ENCODE measurements at regions not wholly inside any gene's neighbourhood (a gene's known extent, or its start where the extent isn't known, plus 50 kb on each side); places are given as distances from the start of the nearest gene placed in this dataset.
"Not testable (repeated sequence)": the region's sequence is repeated elsewhere in the genome, so short reads cannot be mapped to it uniquely, and the experiment has no call there.

DNA sequence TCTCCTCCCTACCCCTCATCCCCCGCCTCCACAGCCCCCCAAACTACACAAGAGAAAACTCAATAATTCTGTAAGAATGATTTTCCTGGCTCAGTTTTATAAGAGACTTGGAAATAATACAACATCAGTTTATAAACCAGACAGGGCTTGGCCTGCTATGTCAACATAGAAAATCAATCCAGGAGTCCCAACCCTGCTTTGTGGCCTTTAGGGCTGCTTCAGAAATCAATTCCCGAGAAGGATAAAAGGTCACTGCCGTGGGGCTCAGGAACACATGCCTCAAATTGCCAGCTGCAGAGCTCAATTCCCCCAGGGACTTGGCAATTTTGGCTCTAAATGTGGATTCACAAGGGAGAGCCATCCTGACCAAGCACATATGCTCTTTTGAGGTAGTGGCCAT, 520.8 kb downstream of the TTLL7 start:
- dilution Hi-C loops (cut with HindIII; ENCODE audit: low sequenced_read_pairs, unreplicated experiment); H3K9me3 ChIP-seq (ENCODE audit: control insufficient read depth, insufficient read depth, low read length): not testable (repeated sequence)

DNA sequence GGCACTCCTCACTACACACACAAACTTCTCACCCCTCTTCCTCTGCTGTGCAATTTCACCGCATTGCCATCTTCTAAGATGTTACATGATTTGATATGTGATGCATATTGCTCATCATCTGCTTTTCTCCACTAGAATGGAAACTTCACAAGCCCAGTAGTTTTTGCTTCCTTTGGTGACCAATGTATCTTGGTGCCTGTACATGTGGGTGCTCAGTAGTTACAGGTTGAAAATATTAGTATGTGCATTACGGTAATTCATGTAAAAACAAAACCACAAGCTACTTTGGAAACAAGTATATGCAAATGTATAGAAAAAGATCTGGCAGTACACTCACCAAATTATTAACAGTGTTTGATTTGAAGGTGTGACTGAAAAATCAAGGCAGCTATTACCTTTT, 522.4 kb downstream of the TTLL7 start:
- H3K9ac ChIP-seq (ENCODE audit: low read depth, low read length); H3K14ac ChIP-seq (replicated peaks; ENCODE audit: low read depth, low read length); CTCF ChIA-PET; H4K91ac ChIP-seq (ENCODE audit: insufficient read depth, low read depth, low read length); H3K4me3 ChIP-seq (ENCODE audit: insufficient read depth, low read depth, low read length); POLR2A ChIA-PET (ENCODE audit: unreplicated experiment); H3K36me3 ChIP-seq (ENCODE audit: control insufficient read depth, insufficient read depth, low read length); H3K18ac ChIP-seq (ENCODE audit: low read depth, low read length); dilution Hi-C loops (cut with HindIII; ENCODE audit: low sequenced_read_pairs, unreplicated experiment); H3K27ac ChIP-seq (ENCODE audit: insufficient read depth, low read length); H2BK20ac ChIP-seq (ENCODE audit: low read depth, low read length); in situ Hi-C loops (cut with MboI; ENCODE audit: low sequenced_read_pairs); H3K4me1 ChIP-seq (ENCODE audit: control insufficient read depth, insufficient read depth, low read length); ATAC-seq (ENCODE audit: low read depth); H2AK5ac ChIP-seq (ENCODE audit: low read depth, low read length); H3K56ac ChIP-seq (ENCODE audit: extremely low read depth, insufficient read depth, low read length); H2BK120ac ChIP-seq (ENCODE audit: low read depth, low read length); H3K27me3 ChIP-seq (ENCODE audit: control insufficient read depth, insufficient read depth, low read length); H4K8ac ChIP-seq (ENCODE audit: low read depth in 2 of 2, low read length in 2 of 2); BruUV-seq (replicated peaks); H2AFZ ChIP-seq (replicated peaks; ENCODE audit: low read length, poor library complexity); H3K9me3 ChIP-seq (ENCODE audit: control insufficient read depth, insufficient read depth, low read length); H2BK5ac ChIP-seq (ENCODE audit: low read depth, low read length, poor library complexity, severe bottlenecking); H4K20me1 ChIP-seq (ENCODE audit: insufficient read depth, low read length); intact Hi-C loops (cut with micrococcal nuclease); H4K5ac ChIP-seq (ENCODE audit: low read depth, low read length); DNase-seq; H2BK15ac ChIP-seq (ENCODE audit: low read depth, low read length); H3K4me2 ChIP-seq (ENCODE audit: low read depth, low read length); H2AK9ac ChIP-seq (replicated peaks; ENCODE audit: low read depth, low read length, poor library complexity); H3K4ac ChIP-seq (ENCODE audit: low read depth, low read length); H3K9me1 ChIP-seq (ENCODE audit: insufficient read depth, low read length); H3K23ac ChIP-seq (ENCODE audit: low read depth, low read length); H3K79me1 ChIP-seq (ENCODE audit: low read depth in 1 of 2, low read length in 2 of 2): not testable (repeated sequence)
- no CpG with 5 or more reads among the region's 2 CpGs for WGBS, 2 experiments (ENCODE audit: extremely low coverage in 2 of 2, insufficient read length in 1 of 2)

More for the DNA sequence above, 520.8 kb downstream of the TTLL7 start:
- H2BK5ac ChIP-seq (ENCODE audit: low read depth, low read length, poor library complexity, severe bottlenecking); POLR2A ChIA-PET (ENCODE audit: unreplicated experiment); H3K23ac ChIP-seq (ENCODE audit: low read depth, low read length); H3K4me1 ChIP-seq (ENCODE audit: control insufficient read depth, insufficient read depth, low read length); H3K9ac ChIP-seq (ENCODE audit: low read depth, low read length); H4K5ac ChIP-seq (ENCODE audit: low read depth, low read length); H3K4me2 ChIP-seq (ENCODE audit: low read depth, low read length); ATAC-seq (ENCODE audit: low read depth); H3K18ac ChIP-seq (ENCODE audit: low read depth, low read length); in situ Hi-C loops (cut with MboI; ENCODE audit: low sequenced_read_pairs); intact Hi-C loops (cut with micrococcal nuclease); H2BK20ac ChIP-seq (ENCODE audit: low read depth, low read length); H3K27ac ChIP-seq (ENCODE audit: insufficient read depth, low read length); H3K36me3 ChIP-seq (ENCODE audit: control insufficient read depth, insufficient read depth, low read length); H2BK15ac ChIP-seq (ENCODE audit: low read depth, low read length); H2AK5ac ChIP-seq (ENCODE audit: low read depth, low read length); BruUV-seq (replicated peaks); H4K91ac ChIP-seq (ENCODE audit: insufficient read depth, low read depth, low read length); H2BK120ac ChIP-seq (ENCODE audit: low read depth, low read length); CTCF ChIA-PET; H3K4me3 ChIP-seq (ENCODE audit: insufficient read depth, low read depth, low read length); H3K56ac ChIP-seq (ENCODE audit: extremely low read depth, insufficient read depth, low read length); H3K14ac ChIP-seq (replicated peaks; ENCODE audit: low read depth, low read length); H3K4ac ChIP-seq (ENCODE audit: low read depth, low read length); H4K8ac ChIP-seq (ENCODE audit: low read depth in 2 of 2, low read length in 2 of 2); H3K27me3 ChIP-seq (ENCODE audit: control insufficient read depth, insufficient read depth, low read length); DNase-seq; H3K9me1 ChIP-seq (ENCODE audit: insufficient read depth, low read length); H3K79me1 ChIP-seq (ENCODE audit: low read depth in 1 of 2, low read length in 2 of 2); H4K20me1 ChIP-seq (ENCODE audit: insufficient read depth, low read length); H2AFZ ChIP-seq (replicated peaks; ENCODE audit: low read length, poor library complexity); H2AK9ac ChIP-seq (replicated peaks; ENCODE audit: low read depth, low read length, poor library complexity): not testable (repeated sequence)
- no CpG with 5 or more reads among the region's 3 CpGs for WGBS, 2 experiments (ENCODE audit: extremely low coverage in 2 of 2, insufficient read length in 1 of 2)
